ENCODE measurements at regions not wholly inside any gene's neighbourhood (a gene's known extent, or its start where the extent isn't known, plus 50 kb on each side); places are given as distances from the start of the nearest gene placed in this dataset.

GRCh38 chr1:82317671-82318070 lies 516.9 kb downstream of the ADGRL2 start:
- H3K4me1 ChIP-seq (ENCODE audit: control insufficient read depth, insufficient read depth, low read length), result no peaks in the 10 kb centered on the region
- no peak overlapping the region for H3K27ac ChIP-seq (ENCODE audit: low read length)
- H3K9me3 ChIP-seq (ENCODE audit: control insufficient read depth in 2 of 2, low read length in 2 of 2), result no peaks in the 10 kb centered on the region
- no peaks in the 10 kb centered on the region for H3K36me3 ChIP-seq (ENCODE audit: control insufficient read depth in 2 of 2, insufficient read depth in 2 of 2, low read length in 2 of 2)
- no peak overlapping the region for H3K4me3 ChIP-seq (ENCODE audit: low read length in 2 of 2)
- no peak overlapping the region for H3K9ac ChIP-seq (ENCODE audit: low read length in 2 of 2)
- no peaks in the 10 kb centered on the region for H3K27me3 ChIP-seq (ENCODE audit: control insufficient read depth in 1 of 2, insufficient read depth in 2 of 2, low read length in 2 of 2)

GRCh38 chr1:82299656-82300055 lies 498.9 kb downstream of the ADGRL2 start:
- no peak overlapping the region for H3K9ac ChIP-seq (ENCODE audit: low read length in 2 of 2)
- no peak overlapping the region for H3K4me3 ChIP-seq (ENCODE audit: low read length in 2 of 2)
- H3K27me3 ChIP-seq (ENCODE audit: control insufficient read depth in 1 of 2, insufficient read depth in 2 of 2, low read length in 2 of 2), result no peaks in the 10 kb centered on the region
- no peaks in the 10 kb centered on the region for H3K36me3 ChIP-seq (ENCODE audit: control insufficient read depth in 2 of 2, insufficient read depth in 2 of 2, low read length in 2 of 2)
- H3K4me1 ChIP-seq (ENCODE audit: control insufficient read depth, insufficient read depth, low read length), result no peaks in the 10 kb centered on the region
- no peaks in the 10 kb centered on the region for H3K9me3 ChIP-seq (ENCODE audit: control insufficient read depth in 2 of 2, low read length in 2 of 2)
- no peak overlapping the region for H3K27ac ChIP-seq (ENCODE audit: low read length)

DNA sequence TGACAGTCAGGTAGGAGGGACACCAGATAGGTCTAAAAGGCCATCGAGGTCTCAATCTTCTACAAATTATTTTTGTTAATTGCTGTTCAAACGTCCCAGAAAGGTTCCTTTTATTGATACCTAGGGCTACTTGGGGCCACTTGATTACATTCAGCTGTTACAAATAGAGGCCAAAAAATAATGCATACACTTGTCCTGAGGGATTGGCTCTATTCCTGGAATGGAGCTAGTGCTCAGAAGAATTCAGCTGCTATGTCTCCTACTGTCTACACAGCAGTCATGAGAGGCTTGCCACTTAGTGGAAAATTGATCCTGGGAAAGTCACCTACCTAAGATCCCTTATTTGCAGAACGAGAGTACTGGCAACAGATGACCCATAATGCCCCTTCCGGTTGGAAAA lies 498.3 kb downstream of the ADGRL2 start:
- no peaks in the 10 kb centered on the region for H3K4me1 ChIP-seq (ENCODE audit: control insufficient read depth, insufficient read depth, low read length)

DNA sequence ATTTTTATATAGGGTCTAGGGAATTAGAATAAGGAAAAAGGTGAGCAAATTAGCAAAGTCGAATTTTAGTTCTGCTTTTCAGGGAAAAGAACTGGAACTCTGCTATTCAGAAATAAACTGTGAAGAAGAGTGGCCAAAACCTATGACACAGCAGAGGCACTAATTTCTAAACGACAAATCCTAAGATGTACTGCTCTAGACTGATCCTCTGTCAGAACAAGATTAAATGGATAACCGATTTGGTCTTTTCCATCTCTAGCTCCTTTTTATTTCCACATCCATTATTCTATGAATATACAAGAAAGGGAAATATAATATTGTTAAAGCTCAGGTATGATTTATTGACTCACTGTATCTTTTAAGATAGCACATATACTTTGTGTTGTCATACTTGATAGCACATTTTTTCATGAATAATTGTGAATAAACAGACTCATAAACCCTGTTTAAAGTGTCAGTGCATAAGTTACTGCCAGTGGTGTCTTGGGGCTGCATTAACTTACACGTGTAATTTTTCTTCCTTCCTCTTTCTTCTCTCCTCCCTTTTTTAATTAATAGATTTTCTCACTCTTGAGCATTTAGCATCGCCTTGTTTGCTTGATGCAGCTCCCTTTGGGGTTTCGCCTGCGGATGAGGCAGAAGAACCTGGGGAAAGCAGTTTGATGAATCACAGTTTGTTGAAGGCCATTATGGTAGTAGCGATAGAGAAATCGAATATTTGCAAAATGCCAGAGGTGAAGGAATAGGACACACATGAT lies 496.6 kb downstream of the ADGRL2 start:
- H3K36me3 ChIP-seq (ENCODE audit: control insufficient read depth in 2 of 2, insufficient read depth in 2 of 2, low read length in 2 of 2), result no peaks in the 10 kb centered on the region
- H3K4me3 ChIP-seq (ENCODE audit: low read length in 2 of 2), result no peak overlapping the region
- no peak overlapping the region for H3K9ac ChIP-seq (ENCODE audit: low read length in 2 of 2)
- H3K4me1 ChIP-seq (ENCODE audit: control insufficient read depth, insufficient read depth, low read length), result no peaks in the 10 kb centered on the region
- H3K27ac ChIP-seq (ENCODE audit: low read length), result no peak overlapping the region
- no peaks in the 10 kb centered on the region for H3K27me3 ChIP-seq (ENCODE audit: control insufficient read depth in 1 of 2, insufficient read depth in 2 of 2, low read length in 2 of 2)
- H3K9me3 ChIP-seq (ENCODE audit: control insufficient read depth in 2 of 2, low read length in 2 of 2), result no peaks in the 10 kb centered on the region

More for the DNA sequence above, 498.3 kb downstream of the ADGRL2 start:
- no peaks in the 10 kb centered on the region for H3K9me3 ChIP-seq (ENCODE audit: control insufficient read depth in 2 of 2, low read length in 2 of 2)
- H3K4me3 ChIP-seq (ENCODE audit: low read length in 2 of 2), result no peak overlapping the region
- no peak overlapping the region for H3K9ac ChIP-seq (ENCODE audit: low read length in 2 of 2)
- no peak overlapping the region for H3K27ac ChIP-seq (ENCODE audit: low read length)
- H3K36me3 ChIP-seq (ENCODE audit: control insufficient read depth in 2 of 2, insufficient read depth in 2 of 2, low read length in 2 of 2), result no peaks in the 10 kb centered on the region
- H3K27me3 ChIP-seq (ENCODE audit: control insufficient read depth in 1 of 2, insufficient read depth in 2 of 2, low read length in 2 of 2), result no peaks in the 10 kb centered on the region

- Histone ChIP-seq H3K4me1 (ENCODE audit: control insufficient read depth, insufficient read depth, low read length) (no peaks in the 10 kb centered on the region), H3K27ac (ENCODE audit: low read length) (no peak overlapping the region), H3K9me3 (ENCODE audit: control insufficient read depth in 2 of 2, low read length in 2 of 2) (no peaks in the 10 kb centered on the region), H3K36me3 (ENCODE audit: control insufficient read depth in 2 of 2, insufficient read depth in 2 of 2, low read length in 2 of 2) (no peaks in the 10 kb centered on the region), H3K27me3 (ENCODE audit: control insufficient read depth in 1 of 2, insufficient read depth in 2 of 2, low read length in 2 of 2) (no peaks in the 10 kb centered on the region), H3K9ac (ENCODE audit: low read length in 2 of 2) (no peak overlapping the region), H3K4me3 (ENCODE audit: low read length in 2 of 2) (no peak overlapping the region)
These were observed 486.8 kb downstream of the ADGRL2 start for GRCh38 chr1:82287556-82287955.

DNA sequence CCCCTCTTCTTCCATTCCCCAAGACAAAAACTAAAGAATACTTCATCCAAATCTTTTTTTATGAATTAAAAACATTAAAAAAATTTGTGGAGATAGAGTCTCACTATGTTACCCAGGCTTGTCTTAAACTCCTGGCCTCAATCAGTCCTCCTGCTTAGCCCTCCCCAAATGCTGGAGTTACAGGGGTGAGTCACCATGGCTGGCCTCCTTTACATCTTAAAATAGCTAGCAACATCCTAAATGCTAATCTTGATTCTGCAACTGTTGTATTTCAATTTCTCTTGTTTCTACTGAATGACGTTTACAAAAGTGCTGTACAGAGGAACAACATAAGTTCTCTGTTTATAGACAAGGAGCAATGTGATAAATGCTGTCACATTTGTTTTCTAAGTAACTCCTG lies 483.5 kb downstream of the ADGRL2 start:
- Histone ChIP-seq H3K27me3 (ENCODE audit: control insufficient read depth in 1 of 2, insufficient read depth in 2 of 2, low read length in 2 of 2) (no peaks in the 10 kb centered on the region), H3K4me1 (ENCODE audit: control insufficient read depth, insufficient read depth, low read length) (no peaks in the 10 kb centered on the region), H3K27ac (ENCODE audit: low read length) (no peak overlapping the region), H3K9ac (ENCODE audit: low read length in 2 of 2) (no peak overlapping the region), H3K36me3 (ENCODE audit: control insufficient read depth in 2 of 2, insufficient read depth in 2 of 2, low read length in 2 of 2) (no peaks in the 10 kb centered on the region), H3K4me3 (ENCODE audit: low read length in 2 of 2) (no peak overlapping the region), H3K9me3 (ENCODE audit: control insufficient read depth in 2 of 2, low read length in 2 of 2) (no peaks in the 10 kb centered on the region)

DNA sequence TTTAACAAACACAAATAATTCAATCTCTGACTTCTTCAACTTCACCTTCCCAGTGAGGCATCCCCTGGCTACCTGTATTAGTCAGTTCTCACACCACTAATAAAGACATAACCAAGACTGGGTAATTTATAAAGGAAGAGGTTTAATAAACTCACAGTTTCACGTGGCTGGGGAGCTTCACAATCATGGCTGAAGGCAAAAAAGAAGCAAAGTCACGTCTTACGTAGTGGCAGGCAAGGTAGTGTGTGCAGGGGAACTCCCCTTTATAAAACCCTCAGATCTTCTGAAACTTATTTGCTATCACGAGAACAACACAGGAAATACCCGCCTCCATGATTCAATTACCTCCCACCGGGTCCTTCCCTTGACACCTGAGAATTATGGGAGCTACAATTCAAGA lies 478.5 kb downstream of the ADGRL2 start:
- Histone ChIP-seq H3K27me3 (ENCODE audit: control insufficient read depth in 1 of 2, insufficient read depth in 2 of 2, low read length in 2 of 2) (no peaks in the 10 kb centered on the region), H3K9me3 (ENCODE audit: control insufficient read depth in 2 of 2, low read length in 2 of 2) (no peaks in the 10 kb centered on the region), H3K4me1 (ENCODE audit: control insufficient read depth, insufficient read depth, low read length) (no peaks in the 10 kb centered on the region), H3K4me3 (ENCODE audit: low read length in 2 of 2) (no peak overlapping the region), H3K9ac (ENCODE audit: low read length in 2 of 2) (no peak overlapping the region), H3K36me3 (ENCODE audit: control insufficient read depth in 2 of 2, insufficient read depth in 2 of 2, low read length in 2 of 2) (no peaks in the 10 kb centered on the region), H3K27ac (ENCODE audit: low read length) (no peak overlapping the region)

DNA sequence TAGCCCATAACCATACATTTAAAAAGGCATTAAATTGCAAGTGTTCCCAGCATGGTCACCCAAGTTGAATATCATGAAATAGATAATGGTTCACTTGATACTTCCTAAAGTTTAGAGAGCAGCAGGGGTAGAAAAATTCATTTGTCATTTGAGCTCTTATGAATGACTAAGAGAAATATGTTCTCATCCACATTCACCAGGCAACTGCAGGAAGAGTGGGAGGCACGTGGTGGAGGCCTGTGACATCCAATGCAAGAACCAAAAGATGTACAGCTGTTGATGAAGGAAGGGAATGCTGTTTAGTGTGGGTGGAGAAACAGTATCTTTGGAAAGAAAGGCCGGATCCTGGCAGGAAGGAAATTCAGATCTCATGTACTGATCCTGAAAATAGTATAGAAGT lies 473.1 kb downstream of the ADGRL2 start:
- no peaks in the 10 kb centered on the region for H3K36me3 ChIP-seq (ENCODE audit: control insufficient read depth in 2 of 2, insufficient read depth in 2 of 2, low read length in 2 of 2)
- no peaks in the 10 kb centered on the region for H3K4me1 ChIP-seq (ENCODE audit: control insufficient read depth, insufficient read depth, low read length)
- no peak overlapping the region for H3K9ac ChIP-seq (ENCODE audit: low read length in 2 of 2)
- H3K4me3 ChIP-seq (ENCODE audit: low read length in 2 of 2), result no peak overlapping the region
- H3K9me3 ChIP-seq (ENCODE audit: control insufficient read depth in 2 of 2, low read length in 2 of 2), result no peaks in the 10 kb centered on the region
- H3K27me3 ChIP-seq (ENCODE audit: control insufficient read depth in 1 of 2, insufficient read depth in 2 of 2, low read length in 2 of 2), result no peaks in the 10 kb centered on the region
- H3K27ac ChIP-seq (ENCODE audit: low read length), result no peak overlapping the region

- Histone ChIP-seq H3K4me3 (ENCODE audit: low read length in 2 of 2) (no peak overlapping the region), H3K27ac (ENCODE audit: low read length) (no peak overlapping the region)
These were observed 468.7 kb downstream of the ADGRL2 start for GRCh38 chr1:82269431-82269830.

GRCh38 chr1:82268826-82269225 lies 468.1 kb downstream of the ADGRL2 start:
- Histone ChIP-seq H3K27me3 (ENCODE audit: control insufficient read depth in 1 of 2, insufficient read depth in 2 of 2, low read length in 2 of 2) (no peaks in the 10 kb centered on the region), H3K27ac (ENCODE audit: low read length) (no peak overlapping the region), H3K4me1 (ENCODE audit: control insufficient read depth, insufficient read depth, low read length) (no peaks in the 10 kb centered on the region), H3K9ac (ENCODE audit: low read length in 2 of 2) (no peak overlapping the region), H3K9me3 (ENCODE audit: control insufficient read depth in 2 of 2, low read length in 2 of 2) (no peaks in the 10 kb centered on the region), H3K36me3 (ENCODE audit: control insufficient read depth in 2 of 2, insufficient read depth in 2 of 2, low read length in 2 of 2) (no peaks in the 10 kb centered on the region), H3K4me3 (ENCODE audit: low read length in 2 of 2) (no peak overlapping the region)

More at GRCh38 chr1:82269431-82269830, 468.7 kb downstream of the ADGRL2 start:
- no peaks in the 10 kb centered on the region for H3K9me3 ChIP-seq (ENCODE audit: control insufficient read depth in 2 of 2, low read length in 2 of 2)
- H3K9ac ChIP-seq (ENCODE audit: low read length in 2 of 2), result no peak overlapping the region
- H3K27me3 ChIP-seq (ENCODE audit: control insufficient read depth in 1 of 2, insufficient read depth in 2 of 2, low read length in 2 of 2), result no peaks in the 10 kb centered on the region
- no peaks in the 10 kb centered on the region for H3K36me3 ChIP-seq (ENCODE audit: control insufficient read depth in 2 of 2, insufficient read depth in 2 of 2, low read length in 2 of 2)
- no peaks in the 10 kb centered on the region for H3K4me1 ChIP-seq (ENCODE audit: control insufficient read depth, insufficient read depth, low read length)

DNA sequence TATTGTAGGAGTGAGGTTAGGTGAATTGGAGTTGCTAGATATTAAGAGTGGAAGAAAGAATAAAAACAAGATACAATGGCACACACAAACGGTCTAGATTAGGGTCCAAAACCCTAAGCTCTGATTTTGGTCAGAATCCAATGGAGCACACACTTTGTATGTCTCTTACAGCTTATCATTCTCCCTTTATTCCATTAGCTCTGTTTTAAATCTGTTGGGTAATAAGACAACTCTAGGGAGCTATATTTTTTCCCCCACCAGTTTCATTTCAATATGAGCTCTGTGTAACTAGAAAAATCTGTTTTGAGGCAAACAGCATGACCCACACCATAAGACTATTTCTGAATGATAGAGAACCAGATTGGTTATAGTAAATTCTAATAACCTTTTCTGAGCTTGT lies 465.6 kb downstream of the ADGRL2 start:
- Histone ChIP-seq H3K27ac (ENCODE audit: low read length) (no peak overlapping the region), H3K9me3 (ENCODE audit: control insufficient read depth in 2 of 2, low read length in 2 of 2) (no peaks in the 10 kb centered on the region), H3K4me1 (ENCODE audit: control insufficient read depth, insufficient read depth, low read length) (no peaks in the 10 kb centered on the region), H3K36me3 (ENCODE audit: control insufficient read depth in 2 of 2, insufficient read depth in 2 of 2, low read length in 2 of 2) (no peaks in the 10 kb centered on the region), H3K27me3 (ENCODE audit: control insufficient read depth in 1 of 2, insufficient read depth in 2 of 2, low read length in 2 of 2) (no peaks in the 10 kb centered on the region), H3K4me3 (ENCODE audit: low read length in 2 of 2) (no peak overlapping the region), H3K9ac (ENCODE audit: low read length in 2 of 2) (no peak overlapping the region)

All from stomach smooth muscle (tissue), 2 donors.